HUES64 (cell line): ENCODE measurements at regions not wholly inside any gene's neighbourhood (a gene's known extent, or its start where the extent isn't known, plus 50 kb on each side); places are given as distances from the start of the nearest gene placed in this dataset.

Source experiments
- H3K27ac ChIP-seq: 2 replicates; pipeline ENCODE4 v1.7.0; 2013; ENCODE audit warnings: low read depth, low read length, inconsistent platforms
- H3K27me3 ChIP-seq: 2 replicates; pipeline ENCODE4 v1.6.1; 2013; ENCODE audit warnings: mild to moderate bottlenecking, low read length; ENCODE audit not compliant: insufficient read depth
- H3K36me3 ChIP-seq: 2 replicates; pipeline ENCODE4 v1.6.1; 2013; ENCODE audit warnings: mild to moderate bottlenecking, low read length; ENCODE audit not compliant: insufficient read depth
- H3K4me1 ChIP-seq: 2 replicates; pipeline ENCODE4 v1.6.1; 2013; ENCODE audit warnings: mild to moderate bottlenecking, low read length, moderate library complexity; ENCODE audit not compliant: insufficient read depth
- H3K4me3 ChIP-seq: 2 replicates; pipeline ENCODE4 v1.5.1; 2013; ENCODE audit warnings: mild to moderate bottlenecking, low read length, moderate library complexity
- H3K9ac ChIP-seq: 2 replicates; pipeline ENCODE4 v1.6.1; 2013; ENCODE audit warnings: mild to moderate bottlenecking, low read depth, low read length
- H3K9me3 ChIP-seq: 2 replicates; pipeline ENCODE4 v1.6.1; 2013; ENCODE audit warnings: low read depth, low read length; ENCODE audit not compliant: insufficient read depth
- WGBS: fragments of 150-250, 120-280 bp; methylation state at CpG from one replicate; pipeline ENCODE4 v1.1.7; 2013; ENCODE audit warnings: missing lambda C conversion rate; 5-methylcytosine and 5-hydroxymethylcytosine counted together

GRCh38 chr10:107303203-107303602, 138.7 kb upstream of the SORCS1 start:
- no peaks in the 10 kb centered on the region for H3K36me3 ChIP-seq
- no peak overlapping the region for H3K9ac ChIP-seq
- H3K4me1 ChIP-seq, result no peaks in the 10 kb centered on the region
- H3K4me3 ChIP-seq, result no peak overlapping the region
- no peaks in the 10 kb centered on the region for H3K9me3 ChIP-seq
- no peaks in the 10 kb centered on the region for H3K27me3 ChIP-seq
- 97% methylated on average over 2 of the region's 2 CpGs for WGBS
- no peak overlapping the region for H3K27ac ChIP-seq

- Histone ChIP-seq H3K9me3 (no peaks in the 10 kb centered on the region), H3K36me3 (no peaks in the 10 kb centered on the region), H3K4me3 (no peak overlapping the region), H3K9ac (no peak overlapping the region), H3K4me1 (no peaks in the 10 kb centered on the region), H3K27me3 (no peaks in the 10 kb centered on the region), H3K27ac (no peak overlapping the region)
- 95% methylated on average over 2 of the region's 2 CpGs for WGBS
These were observed 135.1 kb upstream of the SORCS1 start for GRCh38 chr10:107299606-107300005.

GRCh38 chr10:107284187-107284586, 119.7 kb upstream of the SORCS1 start:
- no peaks in the 10 kb centered on the region for H3K36me3 ChIP-seq
- no peak overlapping the region for H3K4me3 ChIP-seq
- H3K9ac ChIP-seq, result no peak overlapping the region
- H3K27me3 ChIP-seq, result no peaks in the 10 kb centered on the region
- no peak overlapping the region for H3K27ac ChIP-seq
- 36% methylated on average over 2 of the region's 2 CpGs for WGBS
- H3K4me1 ChIP-seq, result no peaks in the 10 kb centered on the region
- no peaks in the 10 kb centered on the region for H3K9me3 ChIP-seq

- no peak overlapping the region for H3K27ac ChIP-seq
- no peaks in the 10 kb centered on the region for H3K9me3 ChIP-seq
- no peaks in the 10 kb centered on the region for H3K36me3 ChIP-seq
- 0 out of 2 replicates have a peak, but pooled peaks cover 2% of the 10 kb centered on the region for H3K4me1 ChIP-seq
- H3K27me3 ChIP-seq, result no peaks in the 10 kb centered on the region
- no peak overlapping the region for H3K4me3 ChIP-seq
- H3K9ac ChIP-seq, result no peak overlapping the region
- WGBS, result 91% methylated on average over 3 of the region's 3 CpGs
These were observed 115.8 kb upstream of the SORCS1 start for GRCh38 chr10:107280293-107280692.

- H3K4me3 ChIP-seq, result no peak overlapping the region
- H3K27me3 ChIP-seq, result no peaks in the 10 kb centered on the region
- 0 out of 2 replicates have a peak, but pooled peaks cover 2% of the 10 kb centered on the region for H3K4me1 ChIP-seq
- H3K9me3 ChIP-seq, result no peaks in the 10 kb centered on the region
- H3K27ac ChIP-seq, result no peak overlapping the region
- H3K36me3 ChIP-seq, result no peaks in the 10 kb centered on the region
- 88% methylated on average over 2 of the region's 2 CpGs for WGBS
- no peak overlapping the region for H3K9ac ChIP-seq
These were observed 113.1 kb upstream of the SORCS1 start for GRCh38 chr10:107277591-107277990.

- no peaks in the 10 kb centered on the region for H3K27me3 ChIP-seq
- no peak overlapping the region for H3K9ac ChIP-seq
- no peak overlapping the region for H3K27ac ChIP-seq
- H3K36me3 ChIP-seq, result no peaks in the 10 kb centered on the region
- no peak overlapping the region for H3K4me3 ChIP-seq
- H3K9me3 ChIP-seq, result no peaks in the 10 kb centered on the region
- WGBS, result 91% methylated on average over 3 of the region's 3 CpGs
- 0 out of 2 replicates have a peak, but pooled peaks cover 2% of the 10 kb centered on the region for H3K4me1 ChIP-seq
These were observed 111.3 kb upstream of the SORCS1 start for GRCh38 chr10:107275806-107276205.

GRCh38 chr10:107269626-107270025, 105.1 kb upstream of the SORCS1 start:
- Histone ChIP-seq H3K9ac (no peak overlapping the region), H3K27me3 (no peaks in the 10 kb centered on the region), H3K36me3 (no peaks in the 10 kb centered on the region), H3K27ac (no peak overlapping the region), H3K4me1 (no peaks in the 10 kb centered on the region), H3K9me3 (no peaks in the 10 kb centered on the region), H3K4me3 (no peak overlapping the region)

GRCh38 chr10:107264742-107265141, 100.2 kb upstream of the SORCS1 start:
- H3K36me3 ChIP-seq, result no peaks in the 10 kb centered on the region
- no peaks in the 10 kb centered on the region for H3K9me3 ChIP-seq
- H3K9ac ChIP-seq, result no peak overlapping the region
- H3K27ac ChIP-seq, result no peak overlapping the region
- no peak overlapping the region for H3K4me3 ChIP-seq
- 66% methylated on average over 6 of the region's 6 CpGs for WGBS
- no peaks in the 10 kb centered on the region for H3K27me3 ChIP-seq
- H3K4me1 ChIP-seq, result no peaks in the 10 kb centered on the region

GRCh38 chr10:107244122-107244521, 79.6 kb upstream of the SORCS1 start:
- Histone ChIP-seq H3K27ac (no peak overlapping the region), H3K4me3 (no peak overlapping the region), H3K27me3 (no peaks in the 10 kb centered on the region), H3K4me1 (no peaks in the 10 kb centered on the region), H3K9me3 (no peaks in the 10 kb centered on the region), H3K36me3 (no peaks in the 10 kb centered on the region), H3K9ac (no peak overlapping the region)
- 93% methylated on average over 5 of the region's 5 CpGs for WGBS

GRCh38 chr10:107238275-107238674, 73.8 kb upstream of the SORCS1 start:
- WGBS, result 90% methylated on average over 4 of the region's 4 CpGs
- Histone ChIP-seq H3K9me3 (no peaks in the 10 kb centered on the region), H3K36me3 (no peaks in the 10 kb centered on the region), H3K4me3 (no peak overlapping the region), H3K27me3 (no peaks in the 10 kb centered on the region), H3K9ac (no peak overlapping the region), H3K27ac (no peak overlapping the region), H3K4me1 (no peaks in the 10 kb centered on the region)

GRCh38 chr10:107232013-107232412, 67.5 kb upstream of the SORCS1 start:
- H3K4me1 ChIP-seq, result no peaks in the 10 kb centered on the region
- H3K9me3 ChIP-seq, result no peaks in the 10 kb centered on the region
- WGBS, result 93% methylated on average over 2 of the region's 2 CpGs
- no peak overlapping the region for H3K27ac ChIP-seq
- no peak overlapping the region for H3K4me3 ChIP-seq
- H3K27me3 ChIP-seq, result no peaks in the 10 kb centered on the region
- H3K9ac ChIP-seq, result no peak overlapping the region
- H3K36me3 ChIP-seq, result no peaks in the 10 kb centered on the region

- H3K9me3 ChIP-seq, result no peaks in the 10 kb centered on the region
- no peaks in the 10 kb centered on the region for H3K27me3 ChIP-seq
- H3K4me3 ChIP-seq, result no peak overlapping the region
- H3K27ac ChIP-seq, result no peak overlapping the region
- H3K9ac ChIP-seq, result no peak overlapping the region
- no peaks in the 10 kb centered on the region for H3K36me3 ChIP-seq
- 94% methylated on average over 4 of the region's 4 CpGs for WGBS
- no peaks in the 10 kb centered on the region for H3K4me1 ChIP-seq
These were observed 66.4 kb upstream of the SORCS1 start for GRCh38 chr10:107230887-107231286.
